Hepatocyte (in vitro differentiated cells): ENCODE measurements at regions not wholly inside any gene's neighbourhood (a gene's known extent, or its start where the extent isn't known, plus 50 kb on each side); places are given as distances from the start of the nearest gene placed in this dataset.

Source experiments
- DNase-seq: peaks from one replicate; pipeline ENCODE4 v3.0.0-alpha.2; 2016; ENCODE audit warnings: low spot score
- H2AFZ ChIP-seq: fragments of 200-600 bp; sonication (generic); 2 replicates; pipeline ENCODE4 v1.6.0; 2016; ENCODE audit warnings: antibody characterized with exemption, mild to moderate bottlenecking
- H3K27ac ChIP-seq: fragments of 200-600 bp; sonication (generic); 2 replicates; pipeline ENCODE4 v1.5.1; 2016; ENCODE audit warnings: mild to moderate bottlenecking
- H3K27me3 ChIP-seq: fragments of 200-600 bp; sonication (generic); 2 replicates; pipeline ENCODE4 v1.6.1; 2016
- H3K36me3 ChIP-seq: fragments of 200-600 bp; sonication (generic); replicated peaks from 2 replicates; pipeline ENCODE4 v1.5.1; 2016; ENCODE audit warnings: low read depth; ENCODE audit not compliant: insufficient read depth
- H3K4me1 ChIP-seq: fragments of 200-600 bp; sonication (generic); 2 replicates; pipeline ENCODE4 v1.5.1; 2016; ENCODE audit warnings: mild to moderate bottlenecking, moderate library complexity; ENCODE audit not compliant: insufficient read depth
- H3K4me2 ChIP-seq: fragments of 200-600 bp; sonication (generic); 2 replicates; pipeline ENCODE4 v1.6.0; 2016
- H3K4me3 ChIP-seq: fragments of 200-600 bp; sonication (generic); 2 replicates; pipeline ENCODE4 v1.5.1; 2016; ENCODE audit warnings: mild to moderate bottlenecking
- H3K79me2 ChIP-seq: fragments of 200-600 bp; sonication (generic); 2 replicates; pipeline ENCODE4 v1.6.0; 2017; ENCODE audit warnings: mild to moderate bottlenecking
- H3K9me2 ChIP-seq: fragments of 200-600 bp; sonication (generic); replicated peaks from 2 replicates; pipeline ENCODE4 v1.6.0; 2017; ENCODE audit warnings: mild to moderate bottlenecking; ENCODE audit not compliant: insufficient read depth
- H3K9me3 ChIP-seq: fragments of 200-600 bp; sonication (generic); 2 replicates; pipeline ENCODE4 v1.5.1; 2016; ENCODE audit warnings: low read depth, mild to moderate bottlenecking
- H4K20me1 ChIP-seq: fragments of 200-600 bp; sonication (generic); 2 replicates; pipeline ENCODE4 v1.6.0; 2016; ENCODE audit warnings: mild to moderate bottlenecking; ENCODE audit not compliant: insufficient read depth, poor library complexity, severe bottlenecking
- CTCF ChIP-seq: fragments of 200-600 bp; sonication (generic); IDR thresholded peaks from 2 replicates; pipeline ENCODE4 v1.5.1; 2016; ENCODE audit warnings: antibody characterized with exemption, mild to moderate bottlenecking; ENCODE audit not compliant: poor library complexity
- EZH2 ChIP-seq: fragments of 200-600 bp; sonication (generic); IDR thresholded peaks from 2 replicates; pipeline ENCODE4 v1.6.1; 2016; ENCODE audit warnings: antibody characterized with exemption, mild to moderate bottlenecking, borderline replicate concordance
- EZH2phosphoT487 ChIP-seq: fragments of 200-600 bp; sonication (generic); IDR thresholded peaks from one replicate; pipeline ENCODE4 v1.6.1; 2018; ENCODE audit warnings: antibody characterized with exemption, mild to moderate bottlenecking, low read depth, moderate library complexity; ENCODE audit not compliant: unreplicated experiment, severe bottlenecking
- whole genome bisulfite sequencing: methylation state at CpG from one replicate; pipeline ENCODE4 v1.1.6; 2016; ENCODE audit warnings: low lambda C conversion rate; ENCODE audit errors: missing lambda C conversion rate; 5-methylcytosine and 5-hydroxymethylcytosine counted together

DNA sequence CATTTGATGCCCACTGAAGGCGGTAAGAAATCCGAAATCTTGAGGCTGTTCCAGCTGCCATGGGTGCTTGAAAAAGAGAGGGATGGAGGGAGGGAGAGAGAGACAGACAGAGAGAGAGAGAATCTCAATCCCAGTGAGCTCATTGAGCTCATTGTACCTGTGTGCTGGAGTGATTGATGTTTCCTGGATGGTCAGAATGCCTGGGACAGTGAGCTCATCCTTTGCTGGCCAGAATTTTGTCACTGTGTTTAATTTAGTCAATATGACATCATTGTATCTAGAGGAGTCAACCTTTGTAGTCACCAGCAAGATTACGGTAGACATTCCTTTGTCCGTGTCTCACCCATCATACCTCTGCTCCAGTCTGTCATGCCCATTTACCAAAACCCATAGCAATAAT lies 625.4 kb upstream of the POM121L12 start:
- no peak for TF ChIP-seq EZH2
- TF ChIP-seq EZH2phosphoT487: no peak
- TF ChIP-seq CTCF: no peak
- H2AFZ ChIP-seq: no peak overlapping the region
- WGBS: 87% methylated on average over 4 of the region's 4 CpGs
- no peak overlapping the region for H3K4me2 ChIP-seq
- no peaks in the 10 kb centered on the region for H4K20me1 ChIP-seq
- no peaks in the 10 kb centered on the region for H3K36me3 ChIP-seq
- H3K9me3 ChIP-seq: no peaks in the 10 kb centered on the region
- no peak for DNase-seq
- H3K9me2 ChIP-seq: no peaks in the 10 kb centered on the region
- no peak overlapping the region for H3K27ac ChIP-seq
- H3K4me1 ChIP-seq: no peaks in the 10 kb centered on the region
- no peak overlapping the region for H3K4me3 ChIP-seq
- H3K27me3 ChIP-seq: no peaks in the 10 kb centered on the region
- no peaks in the 10 kb centered on the region for H3K79me2 ChIP-seq

DNA sequence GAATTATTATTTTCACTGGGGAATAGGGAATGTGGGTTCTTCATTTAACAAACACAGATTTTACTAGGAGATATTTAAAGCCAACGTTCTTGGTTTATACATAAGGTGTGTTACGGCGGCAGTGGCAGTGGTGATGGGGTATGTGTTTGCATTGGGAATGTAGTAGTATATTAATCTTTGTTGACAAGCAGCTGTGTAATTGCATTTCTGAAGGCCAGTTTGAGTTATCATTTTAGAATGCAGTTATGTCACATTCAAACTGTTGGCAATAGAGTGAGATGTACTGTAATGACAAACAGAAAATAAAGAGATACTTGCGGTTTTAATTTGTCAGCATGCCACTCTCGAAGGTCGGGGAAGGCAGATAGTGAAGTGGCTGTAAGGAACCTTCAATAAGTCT lies 628.6 kb upstream of the POM121L12 start:
- Histone ChIP-seq H3K36me3 (no peaks in the 10 kb centered on the region), H3K27ac (no peak overlapping the region), H3K79me2 (no peaks in the 10 kb centered on the region), H3K27me3 (no peaks in the 10 kb centered on the region), H3K4me1 (no peaks in the 10 kb centered on the region), H3K4me3 (no peak overlapping the region), H3K9me3 (no peaks in the 10 kb centered on the region), H4K20me1 (no peaks in the 10 kb centered on the region), H3K9me2 (no peaks in the 10 kb centered on the region), H3K4me2 (no peak overlapping the region), H2AFZ (no peak overlapping the region)
- 91% methylated on average over 6 of the region's 6 CpGs for WGBS
- no peak for TF ChIP-seq EZH2
- no peak for TF ChIP-seq CTCF
- TF ChIP-seq EZH2phosphoT487: no peak
- no peak for DNase-seq

DNA sequence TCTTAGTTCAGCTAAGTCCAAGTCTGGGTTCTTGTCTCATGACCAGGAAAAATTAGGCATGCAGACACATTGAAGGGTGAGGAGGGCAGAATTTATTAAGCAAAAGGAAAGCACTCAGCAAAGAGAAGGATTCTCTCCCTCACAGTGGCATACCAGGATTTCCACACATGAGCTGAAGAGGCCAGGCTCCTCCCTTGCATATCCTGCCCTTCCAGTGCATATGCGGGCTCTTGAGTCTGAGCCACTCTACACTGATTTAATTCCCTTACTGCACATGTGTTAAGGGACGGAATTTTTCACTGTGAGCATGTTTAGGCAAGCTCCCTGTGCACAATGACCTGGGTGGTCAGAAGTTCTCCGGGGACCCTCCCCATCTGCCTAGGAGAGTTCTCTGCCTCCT lies 652.7 kb upstream of the POM121L12 start:
- Histone ChIP-seq H3K79me2 (no peaks in the 10 kb centered on the region), H3K36me3 (no peaks in the 10 kb centered on the region), H3K9me3 (no peaks in the 10 kb centered on the region), H4K20me1 (no peaks in the 10 kb centered on the region), H2AFZ (no peak overlapping the region), H3K4me1 (no peaks in the 10 kb centered on the region), H3K4me3 (no peak overlapping the region), H3K9me2 (no peaks in the 10 kb centered on the region), H3K27me3 (no peaks in the 10 kb centered on the region), H3K27ac (no peak overlapping the region), H3K4me2 (no peak overlapping the region)
- TF ChIP-seq EZH2phosphoT487 (no peak), CTCF (no peak), EZH2 (no peak)
- no peak for DNase-seq
- WGBS: 86% methylated on average over 3 of the region's 3 CpGs

- TF ChIP-seq EZH2phosphoT487 (no peak), EZH2 (no peak), CTCF (no peak)
- Histone ChIP-seq H3K79me2 (no peaks in the 10 kb centered on the region), H3K4me1 (no peaks in the 10 kb centered on the region), H3K4me3 (no peak overlapping the region), H3K9me3 (no peaks in the 10 kb centered on the region), H3K36me3 (no peaks in the 10 kb centered on the region), H4K20me1 (no peaks in the 10 kb centered on the region), H3K27me3 (no peaks in the 10 kb centered on the region), H2AFZ (no peak overlapping the region), H3K4me2 (no peak overlapping the region), H3K9me2 (no peaks in the 10 kb centered on the region), H3K27ac (no peak overlapping the region)
- WGBS: 86% methylated on average over 4 of the region's 4 CpGs
- no peak for DNase-seq
Observed at GRCh38 chr7:52369922-52370321, 665.5 kb upstream of the POM121L12 start.
